Mucosa of gallbladder (tissue), 1 donor: ENCODE measurements at regions not wholly inside any gene's neighbourhood (a gene's known extent, or its start where the extent isn't known, plus 50 kb on each side); places are given as distances from the start of the nearest gene placed in this dataset.
"Not testable (repeated sequence)": the region's sequence is repeated elsewhere in the genome, so short reads cannot be mapped to it uniquely, and the experiment has no call there.

Experiments
- DNase-seq: peaks from one replicate; pipeline ENCODE4 v3.0.0-alpha.2; 2020; ENCODE audit warnings: low spot score
- donor health status: DM: no; HTN: no; CAD: no.

DNA sequence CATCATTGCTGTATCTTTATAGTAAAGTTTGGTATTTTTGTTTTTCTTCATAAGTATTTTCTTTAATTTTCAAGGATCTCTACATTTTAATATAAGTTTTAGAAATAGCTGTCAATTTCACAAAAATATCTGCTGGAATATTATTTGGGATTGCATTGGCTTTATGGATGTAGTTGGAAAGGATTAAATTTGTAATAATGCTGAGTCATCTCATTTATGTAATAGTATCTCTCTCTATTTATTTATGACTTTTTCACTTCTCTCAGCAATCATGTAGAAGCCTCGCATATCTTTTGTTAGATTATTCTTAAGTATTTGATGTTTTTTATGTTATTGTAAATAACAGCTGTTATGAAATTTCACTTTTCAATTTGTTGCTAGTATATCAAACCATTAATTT, 223.1 kb upstream of the POGK start:
- no peak for DNase-seq

DNA sequence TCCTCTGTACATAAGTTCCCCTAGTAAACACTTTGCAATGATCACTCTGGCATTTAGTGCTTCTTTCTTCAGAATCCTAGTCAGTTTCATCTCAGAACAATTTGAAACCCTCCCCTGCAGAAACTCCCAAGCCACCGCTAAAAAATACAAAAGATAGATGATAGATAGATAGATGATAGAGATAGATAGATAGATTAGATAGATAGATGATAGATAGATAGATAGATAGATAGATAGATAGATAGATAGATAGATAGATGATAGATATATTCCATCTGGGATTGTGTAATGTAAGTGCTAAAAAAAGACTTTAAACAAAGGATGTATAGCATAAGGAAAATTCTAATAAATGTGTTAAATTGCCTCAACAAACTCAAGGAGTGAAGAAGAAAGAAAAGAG, 212.6 kb upstream of the POGK start:
- DNase-seq, result no peak

GRCh38 chr1:166627558-166627957, 211.7 kb upstream of the POGK start:
- DNase-seq, result no peak

DNA sequence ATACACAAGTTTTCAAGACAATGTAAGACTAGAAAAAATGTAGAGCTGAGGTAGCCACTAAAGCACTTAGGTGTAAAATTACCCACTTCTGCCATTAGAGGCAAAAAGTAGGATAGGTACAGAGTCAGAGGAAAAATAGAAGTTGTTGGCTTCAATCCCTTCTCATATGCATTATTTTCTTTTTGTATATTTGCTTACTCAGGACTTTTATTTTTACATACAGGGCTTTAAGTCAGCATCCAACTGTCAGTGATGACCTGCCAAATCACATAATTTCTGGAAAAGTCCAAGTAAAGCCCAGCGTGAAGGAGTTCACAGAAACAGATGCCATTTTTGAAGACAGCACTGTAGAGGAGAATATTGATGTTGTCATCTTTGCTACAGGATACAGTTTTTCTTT, 211.0 kb upstream of the POGK start:
- DNase-seq, result no peak

DNA sequence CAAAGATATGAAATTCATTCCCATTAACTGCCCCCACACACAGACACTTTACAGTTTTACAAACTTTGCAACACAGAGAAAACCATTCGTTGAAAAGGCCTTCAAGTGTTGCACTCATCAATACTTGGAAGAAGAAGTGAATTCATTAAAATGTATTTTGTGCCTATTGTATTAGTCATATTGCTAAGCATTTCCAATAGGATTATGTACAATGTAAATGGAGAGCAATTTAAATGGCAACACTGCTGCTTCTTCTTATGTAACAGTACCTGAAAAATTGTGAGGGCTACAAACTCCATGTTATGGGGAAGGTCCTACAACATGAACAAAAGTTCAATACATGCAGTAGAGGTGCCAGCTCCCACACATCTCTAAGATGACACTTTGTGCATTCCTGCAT, 209.3 kb upstream of the POGK start:
- DNase-seq, result no peak

- DNase-seq, result no peak
These were observed 208.9 kb upstream of the POGK start for GRCh38 chr1:166630369-166630768.

GRCh38 chr1:166638137-166638536, 201.1 kb upstream of the POGK start:
- no peak for DNase-seq

DNA sequence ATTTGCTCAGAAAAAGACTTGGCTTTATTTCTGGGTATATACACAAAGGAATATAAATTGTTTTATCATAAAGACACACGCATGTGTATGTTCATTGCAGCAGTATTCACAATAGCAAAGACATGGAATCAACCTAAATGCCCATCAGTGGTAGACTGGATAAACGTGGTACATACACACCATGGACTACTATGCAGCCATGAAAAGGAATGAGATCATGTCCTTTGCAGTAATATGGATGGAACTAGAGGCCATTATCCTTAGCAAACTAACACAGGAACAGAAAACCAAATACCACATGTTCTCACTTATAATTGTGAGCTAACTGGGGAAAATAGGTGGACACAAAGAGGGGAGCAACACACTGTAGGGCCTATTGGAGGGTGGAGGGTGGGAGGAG, 182.0 kb upstream of the POGK start:
- DNase-seq, result not testable (repeated sequence)

- DNase-seq, result not testable (repeated sequence)
These were observed 172.5 kb upstream of the POGK start for GRCh38 chr1:166666790-166667189.

GRCh38 chr1:166667600-166667999, 171.7 kb upstream of the POGK start:
- not testable (repeated sequence) for DNase-seq

- DNase-seq, result no peak
These were observed 167.6 kb upstream of the POGK start for GRCh38 chr1:166671627-166672026.

DNA sequence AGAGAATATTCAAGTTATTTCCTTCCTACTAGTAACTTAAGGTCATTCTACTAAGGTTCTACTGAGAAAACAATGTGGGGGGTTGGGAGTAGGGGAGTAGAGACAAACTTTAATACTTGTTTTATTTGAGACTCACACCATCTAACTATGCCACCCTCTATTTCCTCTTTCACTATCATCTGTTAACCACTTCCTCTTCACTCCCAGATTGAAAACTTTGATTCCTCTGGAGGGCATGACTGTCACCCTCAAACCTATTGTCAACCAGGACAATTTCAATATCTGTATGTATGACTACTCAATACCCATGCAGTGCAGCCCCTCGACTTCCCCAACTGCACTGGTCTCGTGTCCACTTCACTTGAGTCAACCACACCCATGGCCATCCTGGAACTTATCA, 165.6 kb upstream of the POGK start:
- DNase-seq, result no peak

- no peak for DNase-seq
These were observed 164.1 kb upstream of the POGK start for GRCh38 chr1:166675213-166675612.

DNA sequence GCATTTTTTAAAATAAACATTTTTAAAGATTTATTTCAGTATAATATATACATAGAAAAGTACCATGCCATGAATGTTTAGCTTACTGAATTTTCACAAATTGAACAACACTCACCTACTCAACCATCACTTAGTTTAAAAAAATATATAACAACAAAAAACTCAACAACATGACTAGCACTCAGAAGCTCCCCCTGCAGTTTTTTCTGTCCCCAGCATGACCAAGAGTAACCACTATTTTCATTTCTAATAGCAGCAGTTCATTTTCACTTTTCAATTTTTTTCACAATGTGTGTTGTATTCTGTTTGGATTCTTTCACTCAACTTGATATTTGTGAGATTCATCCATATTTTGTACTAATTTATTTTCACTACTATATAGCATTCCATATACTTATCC, 162.3 kb upstream of the POGK start:
- DNase-seq, result no peak

DNA sequence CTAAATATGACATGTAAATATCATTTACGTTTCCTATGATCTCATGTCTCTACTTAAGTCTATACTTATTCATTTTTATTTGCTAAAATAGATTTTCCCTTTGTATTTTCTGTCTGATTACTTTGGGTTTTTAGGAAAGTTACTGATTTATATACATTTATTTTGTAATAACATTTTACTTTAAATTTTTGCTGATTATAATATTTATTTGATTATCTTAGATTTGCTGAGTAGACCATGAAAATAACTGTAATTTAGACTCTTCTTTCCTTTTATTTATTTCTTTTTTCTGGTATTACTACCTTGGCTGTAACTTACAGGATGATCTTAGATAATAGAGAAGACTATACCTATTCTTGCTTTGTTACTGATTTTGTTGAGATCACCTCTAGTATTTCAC, 159.9 kb upstream of the POGK start:
- no peak for DNase-seq

DNA sequence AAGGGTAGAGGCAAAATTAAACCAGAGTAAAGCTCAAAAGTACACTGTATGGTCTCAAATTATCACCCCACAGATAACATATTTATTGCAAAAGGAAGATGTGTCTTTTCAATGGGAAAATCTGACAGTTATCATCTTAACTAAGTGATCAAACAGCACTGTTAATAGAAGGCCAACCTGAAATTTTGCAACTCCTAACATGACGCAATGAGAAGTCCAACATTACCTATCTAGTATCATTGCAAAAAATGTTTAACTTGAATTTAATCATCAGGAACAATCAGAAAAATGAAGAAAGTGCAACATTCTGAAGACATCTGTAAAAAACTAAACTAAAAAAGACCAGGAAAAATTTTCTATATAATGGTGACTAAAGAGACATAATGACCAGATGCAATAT, 156.7 kb upstream of the POGK start:
- no peak for DNase-seq

DNA sequence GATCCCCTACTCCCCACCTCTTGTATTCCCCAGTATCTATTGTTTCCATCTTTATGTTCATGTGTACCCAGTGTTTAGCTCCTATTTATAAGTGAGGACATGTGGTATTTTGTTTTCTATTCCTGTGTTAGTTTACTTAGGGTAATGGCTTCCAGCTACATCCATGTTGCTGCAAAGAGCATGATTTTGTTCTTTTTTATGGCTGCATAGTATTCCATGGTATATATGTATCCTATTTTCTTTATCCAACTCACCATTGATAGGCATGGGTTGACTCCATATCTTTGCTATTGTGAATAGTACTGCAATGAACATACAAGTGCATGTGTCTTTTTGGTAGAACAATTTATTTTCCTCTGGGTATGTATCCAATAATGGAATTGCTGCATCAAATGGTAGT, 154.6 kb upstream of the POGK start:
- DNase-seq, result not testable (repeated sequence)

DNA sequence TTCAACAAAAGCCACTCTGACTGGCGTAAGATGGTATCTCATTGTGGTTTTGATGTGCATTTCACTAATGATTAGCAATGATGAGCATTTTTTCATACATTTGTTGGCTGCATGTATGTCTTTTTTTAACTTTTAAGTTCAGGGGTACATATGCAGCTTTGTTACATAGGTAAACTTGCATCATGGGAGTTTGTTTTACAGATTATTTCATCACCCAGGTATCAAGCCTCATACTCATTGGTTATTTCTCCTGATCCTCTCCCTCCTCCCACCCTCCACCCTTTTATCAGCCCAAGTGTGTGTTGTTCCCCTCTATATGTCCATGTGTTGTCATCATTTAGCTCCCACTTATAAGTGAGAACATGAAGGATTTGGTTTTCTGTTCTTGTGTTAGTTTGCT, 154.1 kb upstream of the POGK start:
- DNase-seq, result no peak

- DNase-seq, result not testable (repeated sequence)
These were observed 153.4 kb upstream of the POGK start for GRCh38 chr1:166685891-166686290.

- not testable (repeated sequence) for DNase-seq
These were observed 148.7 kb upstream of the POGK start for GRCh38 chr1:166690596-166690995.

- no peak for DNase-seq
These were observed 147.8 kb upstream of the POGK start for GRCh38 chr1:166691476-166691875.

DNA sequence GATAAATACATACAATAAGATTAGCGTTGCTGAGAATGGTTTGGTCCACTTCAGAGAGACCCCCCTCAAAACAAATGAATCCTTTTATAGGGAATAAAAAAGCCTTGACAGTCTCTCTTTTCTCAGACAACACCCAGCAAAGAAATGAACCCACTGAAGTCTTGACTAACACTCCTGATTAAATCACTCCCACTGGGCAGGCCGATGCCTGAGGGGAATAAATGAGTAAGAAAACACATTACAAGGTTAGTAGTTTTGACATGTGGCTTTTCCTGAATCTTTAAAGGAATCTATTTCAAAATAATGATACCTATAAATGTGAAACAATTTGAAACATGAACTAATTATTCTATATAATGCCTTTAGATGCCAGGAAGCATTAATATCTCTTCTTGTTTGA, 146.9 kb upstream of the POGK start:
- DNase-seq, result no peak

- DNase-seq, result no peak
These were observed 146.1 kb upstream of the POGK start for GRCh38 chr1:166693158-166693557.

DNA sequence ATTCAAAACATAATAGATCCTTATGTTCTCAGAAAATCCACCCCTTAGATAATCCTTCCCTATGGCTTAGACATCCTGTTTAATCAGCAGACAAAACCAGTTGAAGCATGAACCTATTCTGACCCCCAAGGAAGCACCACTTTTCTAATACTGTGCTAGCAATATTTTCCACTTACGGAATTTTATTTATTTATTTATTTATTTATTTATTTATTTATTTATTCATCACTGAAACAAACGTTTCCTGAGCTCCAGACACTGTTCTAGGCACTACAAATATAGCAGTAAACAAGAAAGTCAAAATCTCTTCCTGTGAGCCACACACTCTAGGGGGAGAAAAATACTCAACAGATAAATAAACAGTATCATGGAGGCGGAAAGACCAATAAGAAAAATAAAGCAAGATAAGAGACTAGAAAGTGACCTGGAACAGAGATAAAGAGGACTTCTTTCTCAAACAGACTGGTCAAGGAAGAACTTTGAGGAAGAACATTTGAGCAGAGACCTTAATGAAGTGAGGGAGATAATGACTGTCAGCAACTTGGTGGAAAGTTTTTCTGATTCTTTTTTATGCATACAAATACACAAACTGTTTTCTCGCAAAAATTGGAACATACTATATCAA, 145.5 kb upstream of the POGK start:
- no peak for DNase-seq

DNA sequence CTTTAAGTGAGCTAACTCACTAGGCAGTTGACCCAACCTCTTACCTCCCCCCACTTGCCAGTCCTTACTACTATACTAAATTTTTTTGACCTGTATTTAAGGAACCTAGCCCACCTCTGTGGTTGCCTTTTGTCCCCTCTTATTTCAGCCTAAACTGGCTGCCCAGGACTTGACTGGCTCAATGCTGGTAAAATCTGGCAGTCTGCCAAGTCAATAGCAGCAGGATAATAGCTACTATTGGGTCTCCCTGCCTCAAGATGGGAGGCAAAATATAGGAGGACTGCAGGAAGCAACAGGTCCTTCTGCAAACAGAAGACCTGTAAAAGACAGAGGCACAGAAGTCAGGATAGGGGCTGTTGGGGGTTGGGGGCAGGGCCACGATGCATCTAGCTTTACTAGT, 144.2 kb upstream of the POGK start:
- no peak for DNase-seq
